GM12864 (cell line): ENCODE measurements at regions not wholly inside any gene's neighbourhood (a gene's known extent, or its start where the extent isn't known, plus 50 kb on each side); places are given as distances from the start of the nearest gene placed in this dataset.

Source experiments
- DNase-seq: peaks from one replicate; pipeline ENCODE4 v3.0.0-alpha.2; 2011; ENCODE audit warnings: low read depth
- H3K4me3 ChIP-seq: 2 replicates; pipeline ENCODE4 v1.5.1; 2011; ENCODE audit warnings: mild to moderate bottlenecking, low read depth, low read length, control low read depth
- CTCF ChIP-seq: IDR thresholded peaks from 2 replicates; pipeline ENCODE4 v1.5.1; 2011; ENCODE audit warnings: low read depth, mild to moderate bottlenecking, moderate library complexity, low read length, control low read depth, inconsistent platforms; ENCODE audit errors: missing control alignments

DNA sequence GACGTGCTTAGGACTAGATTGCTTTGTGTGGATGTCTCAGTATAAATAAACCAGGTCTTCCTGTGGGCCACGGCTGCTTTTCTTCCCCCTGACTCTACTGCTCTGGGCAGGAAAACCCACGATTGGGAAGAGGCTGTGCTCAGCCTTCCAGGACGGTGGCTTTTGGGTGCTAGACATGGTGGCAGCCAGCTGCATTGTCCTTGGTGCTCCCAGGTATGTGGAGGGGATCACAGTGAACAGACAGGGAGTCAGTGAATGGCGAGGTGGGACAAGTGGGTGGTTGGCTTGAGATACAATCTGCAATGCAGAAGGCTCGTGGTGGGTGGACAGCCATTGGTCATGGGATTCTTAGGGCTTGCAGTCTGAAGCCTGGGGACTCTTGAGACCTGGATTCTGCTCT lies 366.3 kb downstream of the AACS start:
- no peak for DNase-seq
- no peak overlapping the region for H3K4me3 ChIP-seq
- TF ChIP-seq CTCF, result no peak

GRCh38 chr12:125434131-125434530 lies 368.9 kb downstream of the AACS start:
- H3K4me3 ChIP-seq, result no peak overlapping the region
- no peak for TF ChIP-seq CTCF
- no peak for DNase-seq

DNA sequence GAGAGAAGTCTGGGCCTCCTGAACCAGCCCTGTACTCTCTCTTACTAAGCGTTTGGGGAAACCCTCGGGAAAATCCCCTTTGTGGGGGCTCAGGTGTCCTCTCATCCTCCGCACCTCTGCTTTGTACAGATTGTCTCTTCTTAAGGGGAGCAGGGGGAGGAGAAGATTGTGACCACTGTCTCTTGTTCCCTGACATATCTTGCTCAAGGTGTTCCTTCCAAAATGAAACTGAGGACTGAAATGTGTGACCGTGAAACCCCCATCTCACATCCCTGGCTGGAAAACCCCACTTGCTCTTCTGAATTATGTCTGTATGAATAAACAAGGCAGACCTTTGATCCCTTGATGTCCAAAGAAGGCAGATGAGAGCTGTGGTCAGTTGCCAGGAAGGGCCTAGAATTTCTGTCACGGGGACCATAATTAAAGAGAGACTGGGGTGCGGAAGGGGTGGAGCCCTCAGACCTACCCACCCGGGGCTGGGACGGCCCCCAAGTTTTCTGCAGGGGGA lies 369.8 kb downstream of the AACS start:
- DNase-seq, result peak; percentile 38
- TF ChIP-seq CTCF, result no peak
- no peak overlapping the region; the same call in 1 of the 2 replicates for H3K4me3 ChIP-seq

DNA sequence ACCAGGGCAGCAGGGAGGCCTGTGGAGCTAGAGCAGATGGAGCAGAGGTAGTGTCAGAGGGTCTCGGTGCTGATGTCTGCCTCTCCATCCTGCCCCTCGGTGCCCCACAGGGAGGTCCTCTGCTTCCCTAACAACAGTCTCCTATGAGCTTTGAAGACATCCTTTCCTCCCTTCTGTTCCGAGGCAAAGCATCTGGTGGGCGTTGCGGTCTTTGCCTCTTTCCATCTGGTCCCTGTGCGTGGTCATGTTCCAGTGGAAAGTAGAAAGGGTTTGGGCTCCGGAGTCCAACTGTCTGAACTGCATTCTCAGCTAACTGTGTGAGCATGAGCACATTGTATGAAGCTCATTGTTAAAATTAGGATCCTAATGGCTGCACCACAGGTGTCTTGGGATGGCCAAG lies 370.6 kb downstream of the AACS start:
- no peak overlapping the region for H3K4me3 ChIP-seq
- no peak for TF ChIP-seq CTCF
- no peak for DNase-seq

DNA sequence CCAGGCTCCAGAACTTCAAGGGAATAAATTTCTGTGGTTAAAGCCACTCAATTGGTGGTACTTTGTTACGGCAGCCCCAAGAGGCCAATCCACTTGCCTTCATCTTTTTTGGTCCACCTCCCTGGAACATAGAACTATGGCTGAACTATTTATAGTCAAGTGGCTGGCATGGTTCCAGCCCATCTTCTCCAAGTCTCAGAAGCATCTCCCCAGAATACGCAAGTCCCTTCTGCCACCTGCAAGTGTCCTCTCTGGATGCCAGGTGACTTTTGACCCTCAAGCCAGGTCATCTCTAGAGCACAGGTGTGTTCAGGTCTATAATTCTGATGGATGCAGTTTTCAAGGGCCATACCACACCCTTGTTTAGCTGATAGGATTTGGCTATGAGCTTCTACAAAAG lies 371.5 kb downstream of the AACS start:
- no peak for DNase-seq
- no peak overlapping the region for H3K4me3 ChIP-seq
- TF ChIP-seq CTCF, result no peak

DNA sequence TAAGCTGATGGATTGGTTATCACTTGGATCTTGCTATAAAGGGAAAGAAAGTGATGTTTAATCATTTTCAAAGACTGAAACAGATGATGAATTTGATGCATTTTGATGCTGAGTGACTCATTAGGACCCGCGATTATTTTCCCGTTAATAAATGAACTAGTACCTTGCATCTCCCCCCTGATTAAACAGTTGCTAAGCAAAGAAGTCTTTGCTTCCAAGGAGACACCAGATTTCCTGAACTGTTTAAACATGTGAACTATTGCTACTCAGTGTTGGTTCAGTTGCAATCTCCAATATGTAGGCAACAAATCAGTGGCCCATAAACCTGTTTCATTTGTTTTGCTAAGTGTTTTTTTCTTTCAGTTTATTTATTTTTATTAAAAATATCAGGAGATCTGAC lies 375.2 kb downstream of the AACS start:
- no peak overlapping the region for H3K4me3 ChIP-seq
- no peak for DNase-seq
- no peak for TF ChIP-seq CTCF

DNA sequence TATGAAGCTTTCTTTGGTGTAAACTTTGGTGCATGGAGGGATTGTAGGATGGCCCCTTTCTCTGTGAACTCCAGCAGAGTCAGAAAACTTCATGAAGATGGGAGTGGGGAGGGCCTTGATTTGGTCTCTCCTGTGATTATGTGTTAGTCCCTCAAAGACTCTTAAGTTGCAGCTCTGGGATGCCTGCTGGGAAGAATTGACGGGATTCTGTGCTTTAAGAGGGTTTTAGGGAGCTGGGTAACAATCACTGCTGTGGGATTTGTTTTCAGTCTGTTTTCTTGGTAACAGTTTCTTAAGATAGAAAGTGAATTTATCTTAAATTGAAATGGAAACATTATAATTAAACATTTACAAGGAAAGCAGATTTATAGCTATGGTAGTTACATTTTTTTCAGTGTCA lies 378.1 kb downstream of the AACS start:
- H3K4me3 ChIP-seq, result no peak overlapping the region
- TF ChIP-seq CTCF, result no peak
- no peak for DNase-seq
